ENCODE measurements at regions not wholly inside any gene's neighbourhood (a gene's known extent, or its start where the extent isn't known, plus 50 kb on each side); places are given as distances from the start of the nearest gene placed in this dataset.

DNA sequence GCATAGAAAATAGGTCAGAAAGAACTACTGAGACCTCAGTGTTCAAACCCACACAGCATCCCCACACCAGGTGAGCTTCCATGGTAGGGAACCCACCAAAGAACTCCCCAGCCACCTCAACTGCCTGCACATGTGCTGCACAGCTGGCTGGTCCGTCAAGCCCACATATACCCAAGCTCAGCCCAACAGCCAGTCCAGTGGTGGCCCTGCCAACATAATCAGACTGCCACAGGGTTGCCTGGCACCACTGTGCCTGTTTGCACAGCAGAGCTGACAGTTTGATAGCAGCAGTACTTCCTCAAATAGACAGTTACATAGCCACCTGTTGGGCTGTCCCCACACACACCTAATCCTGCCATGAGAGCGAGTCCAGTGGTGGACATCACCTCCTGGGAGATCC, 283.3 kb upstream of the PRMT6 start:
- no peaks in the 10 kb centered on the region for H3K27me3 ChIP-seq (replicated peaks; ENCODE audit: insufficient read depth)
- 87% methylated on average over 2 of the region's 2 CpGs for WGBS
- intact Hi-C loops (cut with DNase I), result no loop called here
- no peaks in the 10 kb centered on the region for H3K36me3 ChIP-seq
- no peak for DNase-seq (ENCODE audit: low spot score)
- no peak for TF ChIP-seq POLR2A (IDR thresholded peaks at IDR 0.05)
- no peak for TF ChIP-seq POLR2AphosphoS5 (IDR thresholded peaks at IDR 0.05)
- TF ChIP-seq, protein P1, sequence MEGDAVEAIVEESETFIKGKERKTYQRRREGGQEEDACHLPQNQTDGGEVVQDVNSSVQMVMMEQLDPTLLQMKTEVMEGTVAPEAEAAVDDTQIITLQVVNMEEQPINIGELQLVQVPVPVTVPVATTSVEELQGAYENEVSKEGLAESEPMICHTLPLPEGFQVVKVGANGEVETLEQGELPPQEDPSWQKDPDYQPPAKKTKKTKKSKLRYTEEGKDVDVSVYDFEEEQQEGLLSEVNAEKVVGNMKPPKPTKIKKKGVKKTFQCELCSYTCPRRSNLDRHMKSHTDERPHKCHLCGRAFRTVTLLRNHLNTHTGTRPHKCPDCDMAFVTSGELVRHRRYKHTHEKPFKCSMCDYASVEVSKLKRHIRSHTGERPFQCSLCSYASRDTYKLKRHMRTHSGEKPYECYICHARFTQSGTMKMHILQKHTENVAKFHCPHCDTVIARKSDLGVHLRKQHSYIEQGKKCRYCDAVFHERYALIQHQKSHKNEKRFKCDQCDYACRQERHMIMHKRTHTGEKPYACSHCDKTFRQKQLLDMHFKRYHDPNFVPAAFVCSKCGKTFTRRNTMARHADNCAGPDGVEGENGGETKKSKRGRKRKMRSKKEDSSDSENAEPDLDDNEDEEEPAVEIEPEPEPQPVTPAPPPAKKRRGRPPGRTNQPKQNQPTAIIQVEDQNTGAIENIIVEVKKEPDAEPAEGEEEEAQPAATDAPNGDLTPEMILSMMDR (IDR thresholded peaks at IDR 0.05), result no peak
- no peaks in the 10 kb centered on the region for H3K4me1 ChIP-seq (replicated peaks)
- no peak overlapping the region for H3K27ac ChIP-seq
- H3K9me3 ChIP-seq, result no peaks in the 10 kb centered on the region
- H3K4me3 ChIP-seq, result no peak overlapping the region

DNA sequence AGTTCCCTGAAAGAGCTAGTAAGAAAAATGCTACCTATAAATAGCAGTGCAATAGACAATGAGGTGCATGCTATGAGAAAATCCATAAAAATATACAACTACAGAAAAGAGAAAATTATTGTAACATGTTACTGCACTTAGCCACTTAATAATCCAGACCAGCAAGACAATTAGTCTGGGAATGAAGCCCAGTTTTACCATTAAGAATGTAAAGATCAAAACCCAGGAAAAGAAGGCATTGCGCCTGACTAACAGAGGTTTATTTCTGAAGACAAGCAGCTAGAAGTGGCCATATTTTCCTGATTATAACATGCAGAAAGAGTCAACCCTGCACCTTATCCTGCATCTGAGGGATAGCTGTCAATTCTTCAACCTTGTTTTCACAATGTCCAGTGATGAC, 276.4 kb upstream of the PRMT6 start:
- H3K4me3 ChIP-seq, result no peak overlapping the region
- H3K4me1 ChIP-seq (replicated peaks), result no peaks in the 10 kb centered on the region
- no peak for DNase-seq (ENCODE audit: low spot score)
- TF ChIP-seq POLR2AphosphoS5 (IDR thresholded peaks at IDR 0.05) (no peak), POLR2A (IDR thresholded peaks at IDR 0.05) (no peak)
- TF ChIP-seq, protein P1 (IDR thresholded peaks at IDR 0.05), result no peak
- H3K27ac ChIP-seq, result no peak overlapping the region
- no peaks in the 10 kb centered on the region for H3K27me3 ChIP-seq (replicated peaks; ENCODE audit: insufficient read depth)
- intact Hi-C loops (cut with DNase I), result no loop called here
- H3K36me3 ChIP-seq, result no peaks in the 10 kb centered on the region
- no peaks in the 10 kb centered on the region for H3K9me3 ChIP-seq
- WGBS, result 56% methylated on average over 1 of the region's 1 CpG

- H3K36me3 ChIP-seq, result no peaks in the 10 kb centered on the region
- TF ChIP-seq, protein P1 (IDR thresholded peaks at IDR 0.05), result no peak
- no peak for TF ChIP-seq POLR2AphosphoS5 (IDR thresholded peaks at IDR 0.05)
- no peak for DNase-seq (ENCODE audit: low spot score)
- H3K4me3 ChIP-seq, result no peak overlapping the region
- no peak overlapping the region for H3K27ac ChIP-seq
- H3K9me3 ChIP-seq, result no peaks in the 10 kb centered on the region
- no peaks in the 10 kb centered on the region for H3K27me3 ChIP-seq (replicated peaks; ENCODE audit: insufficient read depth)
- H3K4me1 ChIP-seq (replicated peaks), result no peaks in the 10 kb centered on the region
- intact Hi-C loops (cut with DNase I), result no loop called here
- 96% methylated on average over 1 of the region's 1 CpG for WGBS
Observed at GRCh38 chr1:106780806-106781569, 275.5 kb upstream of the PRMT6 start.

GRCh38 chr1:106785176-106785575, 271.3 kb upstream of the PRMT6 start:
- Histone ChIP-seq H3K27me3 (replicated peaks; ENCODE audit: insufficient read depth) (no peaks in the 10 kb centered on the region), H3K36me3 (no peaks in the 10 kb centered on the region), H3K27ac (no peak overlapping the region), H3K4me1 (replicated peaks) (no peaks in the 10 kb centered on the region), H3K4me3 (no peak overlapping the region), H3K9me3 (no peaks in the 10 kb centered on the region)
- DNase-seq (ENCODE audit: low spot score), result no peak
- intact Hi-C loops (cut with DNase I), result no loop called here
- TF ChIP-seq, protein P1 (IDR thresholded peaks at IDR 0.05), result no peak
- no peak for TF ChIP-seq POLR2A (IDR thresholded peaks at IDR 0.05)
- no peak for TF ChIP-seq POLR2AphosphoS5 (IDR thresholded peaks at IDR 0.05)

DNA sequence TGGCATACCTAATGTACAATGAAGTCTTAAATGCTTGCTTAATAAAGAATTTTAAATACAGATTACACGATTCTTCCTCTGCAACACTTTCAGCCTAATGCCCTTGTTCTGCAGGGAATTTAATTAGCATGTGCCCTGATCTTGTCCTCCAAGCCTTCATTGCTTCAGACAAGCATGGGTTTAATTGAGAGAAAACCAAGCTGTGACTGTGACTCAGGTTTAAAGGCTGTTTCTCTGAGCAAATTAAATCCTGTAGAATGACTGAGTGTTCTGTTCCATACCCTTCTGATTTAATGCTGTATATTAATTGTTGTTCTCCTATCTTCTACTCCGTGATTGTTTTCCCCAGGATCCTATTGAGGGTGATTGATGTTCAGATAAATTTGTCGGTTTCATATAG, 269.0 kb upstream of the PRMT6 start:
- DNase-seq (ENCODE audit: low spot score), result no peak
- H3K9me3 ChIP-seq, result no peaks in the 10 kb centered on the region
- H3K27me3 ChIP-seq (replicated peaks; ENCODE audit: insufficient read depth), result no peaks in the 10 kb centered on the region
- intact Hi-C loops (cut with DNase I), result no loop called here
- no peak overlapping the region for H3K4me3 ChIP-seq
- H3K4me1 ChIP-seq (replicated peaks), result no peaks in the 10 kb centered on the region
- no peak overlapping the region for H3K27ac ChIP-seq
- TF ChIP-seq, protein P1 (IDR thresholded peaks at IDR 0.05), result no peak
- TF ChIP-seq POLR2AphosphoS5 (IDR thresholded peaks at IDR 0.05) (no peak), POLR2A (IDR thresholded peaks at IDR 0.05) (no peak)
- WGBS, result 49% methylated on average over 3 of the region's 3 CpGs
- no peaks in the 10 kb centered on the region for H3K36me3 ChIP-seq
